ENCODE measurements at regions not wholly inside any gene's neighbourhood (a gene's known extent, or its start where the extent isn't known, plus 50 kb on each side); places are given as distances from the start of the nearest gene placed in this dataset.
A peak's percentile ranks its signal among the peaks of the same experiment; 100 is the strongest.

GRCh38 chr1:192475970-192476369, 99.6 kb upstream of the RGS1 start:
- Histone ChIP-seq H3K9me3 (no peaks in the 10 kb centered on the region), H3K27ac (no peak overlapping the region), H3K4me1 (peaks cover 0 to 4% (median 0%) of the 10 kb centered on the region in 6 donors), H3K27me3 (replicated peaks in 1 of 7) (peaks cover 0 to 27% (median 0%) of the 10 kb centered on the region in 7 donors), H3K4me3 (no peak overlapping the region), H3K36me3 (no peaks in the 10 kb centered on the region)
- 85 to 92% (median 88%) methylated on average over 3 of the region's 3 CpGs for WGBS, 5 donors
- TF ChIP-seq POLR2A (IDR thresholded peaks at IDR 0.05) (no peak), POLR2AphosphoS5 (IDR thresholded peaks at IDR 0.05) (no peak), CTCF (IDR thresholded peaks at IDR 0.05 in 8 of 11, conservative IDR thresholded peaks at IDR 0.05 in 3 of 11) (no peak)
- DNase-seq = no peak
- intact Hi-C loops (cut with DNase I; ENCODE audit: low total_unique reads) = no loop called here

GRCh38 chr1:192476802-192477298, 98.7 kb upstream of the RGS1 start:
- intact Hi-C loops (cut with DNase I; ENCODE audit: low total_unique reads) = no loop called here
- WGBS, 5 donors = 66 to 77% (median 69%) methylated on average over 12 of the region's 12 CpGs
- Histone ChIP-seq H3K27ac (no peak overlapping the region), H3K4me3 (no peak overlapping the region), H3K4me1 (peaks cover 0 to 4% (median 0%) of the 10 kb centered on the region in 6 donors), H3K36me3 (no peaks in the 10 kb centered on the region), H3K27me3 (replicated peaks in 1 of 7) (peaks cover 0 to 27% (median 0%) of the 10 kb centered on the region in 7 donors), H3K9me3 (no peaks in the 10 kb centered on the region)
- TF ChIP-seq CTCF (IDR thresholded peaks at IDR 0.05 in 8 of 11, conservative IDR thresholded peaks at IDR 0.05 in 3 of 11) (no peak), POLR2AphosphoS5 (IDR thresholded peaks at IDR 0.05) (no peak), POLR2A (IDR thresholded peaks at IDR 0.05) (no peak)
- DNase-seq = no peak

- 3 to 9% (median 6%) methylated on average over 2 of the region's 2 CpGs for WGBS, 5 donors
- Histone ChIP-seq H3K4me3 (no peak overlapping the region), H3K27me3 (replicated peaks in 1 of 7) (peaks cover 0 to 27% (median 0%) of the 10 kb centered on the region in 7 donors), H3K9me3 (no peaks in the 10 kb centered on the region), H3K36me3 (no peaks in the 10 kb centered on the region), H3K4me1 (peaks cover 0 to 4% (median 0%) of the 10 kb centered on the region in 6 donors), H3K27ac (no peak overlapping the region)
- intact Hi-C loops (cut with DNase I; ENCODE audit: low total_unique reads) = no loop called here
- TF ChIP-seq POLR2A (IDR thresholded peaks at IDR 0.05) = no peak
- no peak for TF ChIP-seq POLR2AphosphoS5 (IDR thresholded peaks at IDR 0.05)
- TF ChIP-seq CTCF (IDR thresholded peaks at IDR 0.05 in 8 of 11, conservative IDR thresholded peaks at IDR 0.05 in 3 of 11) = peak in 9 of 11 experiments; percentile 29 to 51 (median 44)
- DNase-seq = no peak
Measured at GRCh38 chr1:192477630-192478029, 97.9 kb upstream of the RGS1 start.

GRCh38 chr1:192485692-192486436, 89.7 kb upstream of the RGS1 start:
- H3K27me3 ChIP-seq (replicated peaks in 1 of 7) = no peaks in the 10 kb centered on the region
- no peaks in the 10 kb centered on the region for H3K4me1 ChIP-seq
- H3K27ac ChIP-seq = no peak overlapping the region
- intact Hi-C loops (cut with DNase I; ENCODE audit: low total_unique reads) = no loop called here
- 62 to 78% (median 65%) methylated on average over 1 of the region's 1 CpG for WGBS, 5 donors
- no peak for DNase-seq
- peaks cover 0 to 3% (median 0%) of the 10 kb centered on the region in 8 donors for H3K9me3 ChIP-seq
- H3K36me3 ChIP-seq = no peaks in the 10 kb centered on the region
- TF ChIP-seq POLR2AphosphoS5 (IDR thresholded peaks at IDR 0.05) (no peak), POLR2A (IDR thresholded peaks at IDR 0.05) (no peak), CTCF (IDR thresholded peaks at IDR 0.05 in 8 of 11, conservative IDR thresholded peaks at IDR 0.05 in 3 of 11) (no peak)
- no peak overlapping the region for H3K4me3 ChIP-seq

All from spleen (tissue), 11 donors.